Parathyroid adenoma (tissue), 2 donors: ENCODE measurements at regions not wholly inside any gene's neighbourhood (a gene's known extent, or its start where the extent isn't known, plus 50 kb on each side); places are given as distances from the start of the nearest gene placed in this dataset.

Source experiments
- H2AFZ ChIP-seq: fragments of 300-600 bp; sonication (generic); one replicate; pipeline ENCODE4 v1.7.0; 2017; ENCODE audit warnings: antibody characterized with exemption, mild to moderate bottlenecking
- H3K27ac ChIP-seq: fragments of 300-600 bp; sonication (generic); one replicate; pipeline ENCODE4 v1.7.0; 2017
- H3K27me3 ChIP-seq: fragments of 300-600 bp; sonication (generic); one replicate; pipeline ENCODE4 v1.7.0; 2017; ENCODE audit warnings: low read length; ENCODE audit not compliant: control insufficient read depth, insufficient read depth
- H3K36me3 ChIP-seq: fragments of 300-600 bp; sonication (generic); one replicate; pipeline ENCODE4 v1.7.0; 2017; ENCODE audit warnings: low read length; ENCODE audit not compliant: control insufficient read depth, insufficient read depth
- H3K4me1 ChIP-seq: fragments of 300-600 bp; sonication (generic); one replicate; pipeline ENCODE4 v1.7.0; 2017; ENCODE audit warnings: control low read depth
- H3K4me2 ChIP-seq: fragments of 300-600 bp; sonication (generic); one replicate; pipeline ENCODE4 v1.7.0; 2017; ENCODE audit warnings: low read length
- H3K4me3 ChIP-seq: fragments of 300-600 bp; sonication (generic); one replicate; pipeline ENCODE4 v1.7.0; 2017; ENCODE audit warnings: low read depth, low read length
- H3K79me2 ChIP-seq: fragments of 300-600 bp; sonication (generic); one replicate; pipeline ENCODE4 v1.7.0; 2017; ENCODE audit warnings: control low read depth
- H3K9ac ChIP-seq: fragments of 300-600 bp; sonication (generic); one replicate; pipeline ENCODE4 v1.7.0; 2017; ENCODE audit warnings: mild to moderate bottlenecking
- H3K9me3 ChIP-seq: fragments of 300-600 bp; sonication (generic); one replicate; pipeline ENCODE4 v1.7.0; 2017; ENCODE audit warnings: low read length; ENCODE audit not compliant: control insufficient read depth
- CTCF ChIP-seq: fragments of 300-600 bp; sonication (generic); IDR thresholded peaks from one replicate; pipeline ENCODE4 v1.7.0; 2017; ENCODE audit warnings: antibody characterized with exemption, mild to moderate bottlenecking
- donor health status: primary hyperparathyroidism.

GRCh38 chr17:72519598-72519936 is 398.7 kb downstream of the SOX9 start:
- Histone ChIP-seq H2AFZ (no peak overlapping the region), H3K27ac (no peak overlapping the region), H3K9ac (no peak overlapping the region), H3K4me2 (no peak overlapping the region), H3K79me2 (no peaks in the 10 kb centered on the region), H3K36me3 (no peaks in the 10 kb centered on the region), H3K4me3 (no peak overlapping the region), H3K27me3 (no peaks in the 10 kb centered on the region), H3K4me1 (no peaks in the 10 kb centered on the region), H3K9me3 (no peaks in the 10 kb centered on the region)
- no peak for TF ChIP-seq CTCF

GRCh38 chr17:72520665-72521303 is 400.0 kb downstream of the SOX9 start:
- Histone ChIP-seq H3K79me2 (no peaks in the 10 kb centered on the region), H3K4me1 (no peaks in the 10 kb centered on the region), H3K9ac (no peak overlapping the region), H3K27ac (no peak overlapping the region), H2AFZ (no peak overlapping the region), H3K4me3 (no peak overlapping the region), H3K9me3 (no peaks in the 10 kb centered on the region), H3K27me3 (no peaks in the 10 kb centered on the region), H3K4me2 (no peak overlapping the region), H3K36me3 (no peaks in the 10 kb centered on the region)
- no peak for TF ChIP-seq CTCF

- Histone ChIP-seq H3K27me3 (no peaks in the 10 kb centered on the region), H3K9ac (no peak overlapping the region), H3K4me1 (no peaks in the 10 kb centered on the region), H3K27ac (no peak overlapping the region), H3K79me2 (no peaks in the 10 kb centered on the region), H3K9me3 (no peaks in the 10 kb centered on the region), H3K4me2 (no peak overlapping the region), H3K4me3 (no peak overlapping the region), H2AFZ (no peak overlapping the region), H3K36me3 (no peaks in the 10 kb centered on the region)
- no peak for TF ChIP-seq CTCF
Observed at GRCh38 chr17:72523491-72523890, 402.7 kb downstream of the SOX9 start.

- no peaks in the 10 kb centered on the region for H3K4me1 ChIP-seq
- H2AFZ ChIP-seq, result no peak overlapping the region
- H3K27me3 ChIP-seq, result no peaks in the 10 kb centered on the region
- no peak for TF ChIP-seq CTCF
- no peak overlapping the region for H3K4me3 ChIP-seq
- no peaks in the 10 kb centered on the region for H3K36me3 ChIP-seq
- no peak overlapping the region for H3K9ac ChIP-seq
- no peak overlapping the region for H3K27ac ChIP-seq
- no peaks in the 10 kb centered on the region for H3K9me3 ChIP-seq
- no peak overlapping the region for H3K4me2 ChIP-seq
- H3K79me2 ChIP-seq, result no peaks in the 10 kb centered on the region
Observed at GRCh38 chr17:72525225-72526015, 404.6 kb downstream of the SOX9 start.

GRCh38 chr17:72526769-72527168 is 405.9 kb downstream of the SOX9 start:
- Histone ChIP-seq H3K4me1 (no peaks in the 10 kb centered on the region), H3K36me3 (no peaks in the 10 kb centered on the region), H3K79me2 (no peaks in the 10 kb centered on the region), H2AFZ (no peak overlapping the region), H3K27me3 (no peaks in the 10 kb centered on the region), H3K9ac (no peak overlapping the region), H3K4me3 (no peak overlapping the region), H3K4me2 (no peak overlapping the region), H3K27ac (no peak overlapping the region), H3K9me3 (no peaks in the 10 kb centered on the region)
- TF ChIP-seq CTCF, result no peak
